GM12874 (cell line): ENCODE measurements at regions not wholly inside any gene's neighbourhood (a gene's known extent, or its start where the extent isn't known, plus 50 kb on each side); places are given as distances from the start of the nearest gene placed in this dataset.

Experiments used
- CTCF ChIP-seq: IDR thresholded peaks from 2 replicates; pipeline ENCODE4 v1.5.1; 2011; ENCODE audit warnings: low read depth, mild to moderate bottlenecking, control low read depth, low read length, moderate library complexity; ENCODE audit not compliant: insufficient read depth

- peak; percentile 56 for TF ChIP-seq CTCF
These were observed 70.5 kb upstream of the KLHL25 start for GRCh38 chr15:85865070-85865684.

GRCh38 chr15:85867250-85867649 lies 72.5 kb upstream of the KLHL25 start:
- TF ChIP-seq CTCF: no peak

- no peak for TF ChIP-seq CTCF
These were observed 74.4 kb upstream of the KLHL25 start for GRCh38 chr15:85869124-85869523.

- TF ChIP-seq CTCF: no peak
These were observed 75.7 kb upstream of the KLHL25 start for GRCh38 chr15:85870216-85871014.

- no peak for TF ChIP-seq CTCF
These were observed 76.8 kb upstream of the KLHL25 start for GRCh38 chr15:85871545-85871944.

- TF ChIP-seq CTCF: no peak
These were observed 77.4 kb upstream of the KLHL25 start for GRCh38 chr15:85872125-85872524.

GRCh38 chr15:85874236-85874635 lies 79.5 kb upstream of the KLHL25 start:
- TF ChIP-seq CTCF: no peak
